HepG2 (cell line): ENCODE measurements at regions not wholly inside any gene's neighbourhood (a gene's known extent, or its start where the extent isn't known, plus 50 kb on each side); places are given as distances from the start of the nearest gene placed in this dataset.

Experiments
- ATAC-seq: fragments of 200-7000 bp; cut with Tn5 transposase; 3 replicates; pipeline ENCODE4 v1.9.1; 2020; ENCODE audit warnings: mild to moderate bottlenecking, moderate library complexity
- BruUV-seq: library from RNA; stranded (reverse); fragments of 400-500 nt; replicated peaks from 2 replicates; lab custom pipeline; 2021; lab: Mats Ljungman, UMichigan
- CTCF ChIA-PET: fragments of 300-600 bp; formaldehyde crosslinking; extraction: SDS; loops from one replicate; lab custom pipeline; 2021; ENCODE audit warnings: low total read pairs, inconsistent platforms, low intra/inter-chr PET ratio; lab: Yijun Ruan, JAX
- POLR2A ChIA-PET: fragments of 350-600 bp; sonication (Branson Sonifier 250); formaldehyde crosslinking; loops from one replicate; lab custom pipeline; 2020; ENCODE audit warnings: antibody characterized with exemption, inconsistent platforms; lab: Yijun Ruan, JAX
- DNase-seq: peaks from one replicate; pipeline ENCODE4 v3.0.0-alpha.2; 2015; ENCODE audit warnings: low spot score
- FAIRE-seq: peaks from 3 replicates; lab custom pipeline; 2011; peaks lifted over from hg19 to GRCh38; lab: Jason Lieb, UNC
- H2AFZ ChIP-seq: one replicate; pipeline ENCODE4 v1.6.1; 2011; ENCODE audit warnings: low read length, inconsistent platforms
- H3K27ac ChIP-seq: fragments of 300-600 bp; 3 replicates; pipeline ENCODE4 v1.8.0; 2011; ENCODE audit warnings: mixed run types, mild to moderate bottlenecking, mixed read lengths, low read length, inconsistent platforms; ENCODE audit not compliant: insufficient read depth; ENCODE audit errors: extremely low read length
- H3K27me3 ChIP-seq, 2 experiments: fragments of 200-600 bp in 1 of 2; 2 replicates in 1 of 2; 3 replicates in 1 of 2; pipeline versions ENCODE4 v1.6.0 to v1.8.0; 2011; ENCODE audit warnings: low read length in 2 of 2, mild to moderate bottlenecking in 2 of 2, moderate library complexity in 2 of 2, inconsistent platforms in 1 of 2; ENCODE audit not compliant: insufficient read depth in 2 of 2, control insufficient read depth in 1 of 2
- H3K36me3 ChIP-seq, 2 experiments: fragments of 200-600 bp in 1 of 2; replicated peaks in 1 of 2; 2 replicates in 1 of 2; 3 replicates in 1 of 2; pipeline versions ENCODE4 v1.5.1 to v1.8.0; 2011; ENCODE audit warnings: low read length in 2 of 2, inconsistent platforms in 1 of 2; ENCODE audit not compliant: insufficient read depth in 2 of 2, control insufficient read depth in 1 of 2
- H3K4me1 ChIP-seq: 2 replicates; pipeline ENCODE4 v1.5.1; 2012; ENCODE audit warnings: low read length, inconsistent platforms; ENCODE audit not compliant: insufficient read depth
- H3K4me2 ChIP-seq: 2 replicates; pipeline ENCODE4 v1.6.0; 2011; ENCODE audit warnings: low read depth, low read length, inconsistent platforms
- H3K4me3 ChIP-seq, 3 experiments: fragments of 200-600 bp in 1 of 3; sonication (generic), shearing (Covaris generic) in 1 of 3; replicated peaks in 1 of 3; 2 replicates each; pipeline ENCODE4 v1.5.1; 2011 to 2016; ENCODE audit warnings: low read length in 3 of 3, inconsistent platforms in 2 of 3, low read depth in 2 of 3, mild to moderate bottlenecking in 2 of 3, control low read depth in 1 of 3, mixed read lengths in 1 of 3; ENCODE audit not compliant: insufficient read depth in 1 of 3
- H3K79me2 ChIP-seq: one replicate; pipeline ENCODE4 v1.6.1; 2011; ENCODE audit warnings: low read length, inconsistent platforms; ENCODE audit not compliant: insufficient read depth
- H3K9ac ChIP-seq: 2 replicates; pipeline ENCODE4 v1.6.0; 2011; ENCODE audit warnings: mild to moderate bottlenecking, low read depth, low read length, inconsistent platforms; ENCODE audit not compliant: insufficient read depth
- H3K9me3 ChIP-seq: 2 replicates; pipeline ENCODE4 v1.5.1; 2012; ENCODE audit warnings: mild to moderate bottlenecking, low read length
- H4K20me1 ChIP-seq: 2 replicates; pipeline ENCODE4 v1.6.0; 2011; ENCODE audit warnings: inconsistent platforms, mild to moderate bottlenecking, low read length, moderate library complexity; ENCODE audit not compliant: insufficient read depth
- GFI1 ChIP-seq: sonication (generic); formaldehyde crosslinking; IDR thresholded peaks from 2 replicates; pipeline ENCODE4 v1.5.0; 2020; ENCODE audit warnings: missing genetic modification reagents, mild to moderate bottlenecking, borderline replicate concordance
- HNRNPH1 ChIP-seq: fragments of 200-400 bp; formaldehyde crosslinking; optimal IDR thresholded peaks from 2 replicates; pipeline ENCODE3; 2017; ENCODE audit warnings: mild to moderate bottlenecking, low read depth, low read length
- IRF2 ChIP-seq: IDR thresholded peaks from 2 replicates; pipeline ENCODE4 v1.6.1; 2018; ENCODE audit warnings: missing genetic modification reagents, missing compliant biosample characterization
- JUNB ChIP-seq: sonication (generic); formaldehyde crosslinking; IDR thresholded peaks from 2 replicates; pipeline ENCODE4 v1.8.0; 2022; ENCODE audit warnings: missing genetic modification reagents, mild to moderate bottlenecking, borderline replicate concordance
- PHF21A ChIP-seq: sonication (generic); formaldehyde crosslinking; IDR thresholded peaks from 2 replicates; pipeline ENCODE4 v1.5.0; 2020; ENCODE audit warnings: mild to moderate bottlenecking, missing genetic modification reagents
- RAD21 ChIP-seq: fragments of 450-650 bp; formaldehyde crosslinking; IDR thresholded peaks from 2 replicates; pipeline ENCODE4 v1.5.0; 2020; ENCODE audit warnings: mild to moderate bottlenecking
- SMAD3 ChIP-seq: sonication (generic); formaldehyde crosslinking; IDR thresholded peaks from 2 replicates; pipeline ENCODE4 v1.4.0; 2020; ENCODE audit warnings: missing genetic modification reagents
- ZFP36L2 ChIP-seq: sonication (generic); formaldehyde crosslinking; IDR thresholded peaks from 2 replicates; pipeline ENCODE4 v1.4.0; 2020; ENCODE audit warnings: missing genetic modification reagents
- ZNF484 ChIP-seq: sonication (generic); formaldehyde crosslinking; IDR thresholded peaks from 2 replicates; pipeline ENCODE4 v1.5.1; 2020; ENCODE audit warnings: mild to moderate bottlenecking, low read depth, missing genetic modification reagents, borderline replicate concordance
- ZNF558 ChIP-seq: sonication (generic); formaldehyde crosslinking; IDR thresholded peaks from 2 replicates; pipeline ENCODE4 v1.9.0; 2022; ENCODE audit warnings: mild to moderate bottlenecking, missing genetic modification reagents, borderline replicate concordance
- ZNF674 ChIP-seq: sonication (generic); formaldehyde crosslinking; IDR thresholded peaks from 2 replicates; pipeline ENCODE4 v1.5.0; 2020; ENCODE audit warnings: low read depth, mild to moderate bottlenecking, missing genetic modification reagents
- ZNF749 ChIP-seq: sonication (generic); formaldehyde crosslinking; IDR thresholded peaks from 2 replicates; pipeline ENCODE4 v1.8.0; 2022; ENCODE audit warnings: mild to moderate bottlenecking, missing genetic modification reagents, moderate library complexity, borderline replicate concordance
- ZNF792 ChIP-seq: IDR thresholded peaks from 2 replicates; pipeline ENCODE4 v1.6.1; 2016
- ZSCAN29 ChIP-seq: sonication (generic); formaldehyde crosslinking; conservative IDR thresholded peaks from 2 replicates; pipeline ENCODE4 v1.4.0; 2020; ENCODE audit warnings: mild to moderate bottlenecking, missing genetic modification reagents
- ZXDC ChIP-seq: sonication (generic); formaldehyde crosslinking; IDR thresholded peaks from 2 replicates; pipeline ENCODE4 v1.5.0; 2020; ENCODE audit warnings: mild to moderate bottlenecking, missing genetic modification reagents
- ZZZ3 ChIP-seq: sonication (generic); formaldehyde crosslinking; IDR thresholded peaks from 2 replicates; pipeline ENCODE4 v1.4.0; 2020; ENCODE audit warnings: missing genetic modification reagents, mild to moderate bottlenecking, borderline replicate concordance
- WGBS: methylation state at CpG from one replicate; pipeline ENCODE4 v1.1.6; 2017; ENCODE audit warnings: low lambda C conversion rate; 5-methylcytosine and 5-hydroxymethylcytosine counted together
- in situ Hi-C: cut with HindIII; loops from 2 replicates; pipeline ENCODE4 v1.10.0; 2017; ENCODE audit warnings: low pct_unique_long_range_greater_than_20kb; ENCODE audit not compliant: extremely low pct_ligation_motif_present
- intact Hi-C: fragments of 100-400 bp; cut with micrococcal nuclease; formaldehyde crosslinking; loops from one replicate; pipeline ENCODE4 v1.10.0; 2022; ENCODE audit not compliant: unreplicated experiment
- TF ChIP-seq, protein P1 (sequence below): sonication (generic); formaldehyde crosslinking; IDR thresholded peaks from 2 replicates; pipeline ENCODE4 v1.8.1; 2023; ENCODE audit warnings: mild to moderate bottlenecking, missing genetic modification reagents, borderline replicate concordance
- TF ChIP-seq, protein P2 (sequence below): sonication (generic); formaldehyde crosslinking; IDR thresholded peaks from 2 replicates; pipeline ENCODE4 v1.8.0; 2022; ENCODE audit warnings: missing genetic modification reagents, low read depth, mild to moderate bottlenecking, borderline replicate concordance

GRCh38 chr6:15783484-15783883, 120.7 kb upstream of the DTNBP1 start (continued):
- TF ChIP-seq, protein P1, sequence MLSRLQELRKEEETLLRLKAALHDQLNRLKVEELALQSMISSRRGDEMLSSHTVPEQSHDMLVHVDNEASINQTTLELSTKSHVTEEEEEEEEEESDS (CRISPR knock-in tag), result no peak
- TF ChIP-seq ZNF674, result no peak
- no peak for TF ChIP-seq ZNF749
- TF ChIP-seq, protein P2, sequence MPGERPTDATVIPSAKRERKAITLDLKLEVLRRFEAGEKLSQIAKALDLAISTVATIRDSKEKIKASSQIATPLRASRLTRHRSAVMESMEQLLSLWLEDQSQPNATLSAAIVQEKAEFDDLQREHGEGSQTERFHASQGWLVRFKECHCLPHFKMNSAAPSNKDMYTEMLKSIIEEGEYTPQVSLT, result no peak
- TF ChIP-seq SMAD3 (CRISPR knock-in tag), result no peak
- TF ChIP-seq ZFP36L2 (CRISPR knock-in tag), result no peak
- no peak for TF ChIP-seq JUNB
- TF ChIP-seq GFI1, result no peak
- no peak for TF ChIP-seq RAD21 (CRISPR knock-in tag)
- TF ChIP-seq HNRNPH1, result no peak
- no peak for TF ChIP-seq ZSCAN29 (CRISPR knock-in tag)
- TF ChIP-seq ZNF792 (CRISPR knock-in tag), result no peak
- no peak for TF ChIP-seq ZNF484 (CRISPR knock-in tag)
- TF ChIP-seq IRF2, result no peak
- no peak for TF ChIP-seq ZZZ3 (CRISPR knock-in tag)

GRCh38 chr6:15781890-15782289, 119.1 kb upstream of the DTNBP1 start:
- Histone ChIP-seq H3K9me3 (no peaks in the 10 kb centered on the region), H3K4me1 (no peaks in the 10 kb centered on the region), H4K20me1 (no peaks in the 10 kb centered on the region), H3K4me3 (no peak overlapping the region), H3K36me3 (no peaks in the 10 kb centered on the region), H3K9ac (no peak overlapping the region), H3K27me3 (no peaks in the 10 kb centered on the region; a peak in 1 of 5 replicates), H2AFZ (no peak overlapping the region), H3K4me2 (no peak overlapping the region), H3K79me2 (no peaks in the 10 kb centered on the region), H3K27ac (no peak overlapping the region)
- no peak for FAIRE-seq
- BruUV-seq, result no TSS peak
- TF ChIP-seq ZNF558 (CRISPR knock-in tag) (no peak), ZXDC (CRISPR knock-in tag) (no peak), PHF21A (CRISPR knock-in tag) (no peak)
- no peak for DNase-seq
- intact Hi-C loops (no loop called here), in situ Hi-C loops (no loop called here)
- ChIA-PET POLR2A (no interaction called here), CTCF (no interaction called here)
- no peak for ATAC-seq
- WGBS, result 27% methylated on average over 2 of the region's 2 CpGs
